Epithelial cell of esophagus (primary cell): ENCODE measurements at regions not wholly inside any gene's neighbourhood (a gene's known extent, or its start where the extent isn't known, plus 50 kb on each side); places are given as distances from the start of the nearest gene placed in this dataset.

Experiments
- DNase-seq: peaks from one replicate; pipeline ENCODE4 v3.0.0; 2010; ENCODE audit warnings: low read depth
- H3K4me3 ChIP-seq: 2 replicates; pipeline ENCODE4 v1.5.1; 2011; ENCODE audit warnings: mild to moderate bottlenecking, low read length, control low read depth
- CTCF ChIP-seq: IDR thresholded peaks from 2 replicates; pipeline ENCODE4 v1.5.1; 2011; ENCODE audit warnings: low read depth, mild to moderate bottlenecking, low read length, control low read depth, inconsistent platforms; ENCODE audit not compliant: insufficient read depth; ENCODE audit errors: missing control alignments

GRCh38 chr10:28481968-28482367 lies 51.0 kb upstream of the WAC start:
- no peak for DNase-seq
- H3K4me3 ChIP-seq: no peak overlapping the region

More at GRCh38 chr10:28481968-28482367, 51.0 kb upstream of the WAC start:
- no peak for TF ChIP-seq CTCF
